Muscle layer of duodenum (tissue), 2 donors: ENCODE measurements at regions not wholly inside any gene's neighbourhood (a gene's known extent, or its start where the extent isn't known, plus 50 kb on each side); places are given as distances from the start of the nearest gene placed in this dataset.

Experiments used
- H3K27ac ChIP-seq: one replicate; pipeline ENCODE4 v1.7.0; 2013; ENCODE audit warnings: mild to moderate bottlenecking, low read length
- H3K27me3 ChIP-seq: one replicate; pipeline ENCODE4 v1.7.0; 2013; ENCODE audit warnings: low read depth, mild to moderate bottlenecking, control low read depth, low read length
- H3K36me3 ChIP-seq, 2 donors: one replicate each; pipeline ENCODE4 v1.7.0; 2013; ENCODE audit warnings: low read length in 2 of 2, control low read depth in 1 of 2, mild to moderate bottlenecking in 1 of 2; ENCODE audit not compliant: insufficient read depth in 2 of 2, control insufficient read depth in 1 of 2
- H3K4me1 ChIP-seq, 2 donors: one replicate each; pipeline ENCODE4 v1.7.0; 2013; ENCODE audit warnings: low read length in 2 of 2, mild to moderate bottlenecking in 2 of 2, control low read depth in 1 of 2, moderate library complexity in 1 of 2; ENCODE audit not compliant: insufficient read depth in 2 of 2, control insufficient read depth in 1 of 2
- H3K4me3 ChIP-seq, 2 donors: one replicate each; pipeline ENCODE4 v1.7.0; 2013; ENCODE audit warnings: low read length in 2 of 2, low read depth in 1 of 2, mild to moderate bottlenecking in 1 of 2
- H3K9me3 ChIP-seq, 2 donors: one replicate each; pipeline ENCODE4 v1.7.0; 2013; ENCODE audit warnings: low read length in 2 of 2, control low read depth in 1 of 2, mild to moderate bottlenecking in 1 of 2; ENCODE audit not compliant: control insufficient read depth in 1 of 2
- donor health status: healthy.

- Histone ChIP-seq H3K27me3 (no peaks in the 10 kb centered on the region), H3K36me3 (no peaks in the 10 kb centered on the region), H3K9me3 (no peaks in the 10 kb centered on the region), H3K4me1 (peaks cover 0 to 13% of the 10 kb centered on the region in 2 donors), H3K4me3 (no peak overlapping the region), H3K27ac (no peak overlapping the region)
Observed at GRCh38 chr1:228975238-228975907, 240.1 kb downstream of the RHOU start.

- no peak overlapping the region for H3K27ac ChIP-seq
Observed at GRCh38 chr1:228976316-228976715, 241.0 kb downstream of the RHOU start.

GRCh38 chr1:228977307-228977706, 242.0 kb downstream of the RHOU start:
- no peak overlapping the region for H3K4me3 ChIP-seq
- no peaks in the 10 kb centered on the region for H3K9me3 ChIP-seq
- H3K36me3 ChIP-seq = no peaks in the 10 kb centered on the region
- peaks cover 0 to 13% of the 10 kb centered on the region in 2 donors for H3K4me1 ChIP-seq
- H3K27me3 ChIP-seq = no peaks in the 10 kb centered on the region
- no peak overlapping the region for H3K27ac ChIP-seq

More at GRCh38 chr1:228976316-228976715, 241.0 kb downstream of the RHOU start:
- H3K4me1 ChIP-seq = peaks cover 0 to 13% of the 10 kb centered on the region in 2 donors
- H3K36me3 ChIP-seq = no peaks in the 10 kb centered on the region
- H3K27me3 ChIP-seq = no peaks in the 10 kb centered on the region
- no peak overlapping the region for H3K4me3 ChIP-seq
- no peaks in the 10 kb centered on the region for H3K9me3 ChIP-seq

- H3K27me3 ChIP-seq = no peaks in the 10 kb centered on the region
- H3K9me3 ChIP-seq = no peaks in the 10 kb centered on the region
- no peaks in the 10 kb centered on the region for H3K36me3 ChIP-seq
- no peak overlapping the region for H3K4me3 ChIP-seq
- peaks cover 0 to 13% of the 10 kb centered on the region in 2 donors for H3K4me1 ChIP-seq
- H3K27ac ChIP-seq = no peak overlapping the region
Observed at GRCh38 chr1:228977741-228978140, 242.5 kb downstream of the RHOU start.

- H3K4me3 ChIP-seq = no peak overlapping the region
- no peaks in the 10 kb centered on the region for H3K9me3 ChIP-seq
- H3K27ac ChIP-seq = no peak overlapping the region
- peaks cover 0 to 13% of the 10 kb centered on the region in 2 donors for H3K4me1 ChIP-seq
- no peaks in the 10 kb centered on the region for H3K27me3 ChIP-seq
- H3K36me3 ChIP-seq = no peaks in the 10 kb centered on the region
Observed at GRCh38 chr1:228978484-228979324, 243.4 kb downstream of the RHOU start.

GRCh38 chr1:228979325-228979699, 244.0 kb downstream of the RHOU start:
- H3K4me1 ChIP-seq = peaks cover 0 to 13% of the 10 kb centered on the region in 2 donors
- H3K36me3 ChIP-seq = no peaks in the 10 kb centered on the region
- H3K9me3 ChIP-seq = no peaks in the 10 kb centered on the region
- no peaks in the 10 kb centered on the region for H3K27me3 ChIP-seq
- no peak overlapping the region for H3K27ac ChIP-seq
- no peak overlapping the region for H3K4me3 ChIP-seq

GRCh38 chr1:228979774-228980173, 244.5 kb downstream of the RHOU start:
- H3K36me3 ChIP-seq = no peaks in the 10 kb centered on the region
- no peak overlapping the region for H3K27ac ChIP-seq
- H3K4me3 ChIP-seq = no peak overlapping the region
- H3K9me3 ChIP-seq = no peaks in the 10 kb centered on the region
- peaks cover 0 to 13% of the 10 kb centered on the region in 2 donors for H3K4me1 ChIP-seq
- no peaks in the 10 kb centered on the region for H3K27me3 ChIP-seq

GRCh38 chr1:228980232-228980937, 245.1 kb downstream of the RHOU start:
- Histone ChIP-seq H3K4me3 (no peak overlapping the region), H3K36me3 (no peaks in the 10 kb centered on the region), H3K9me3 (no peaks in the 10 kb centered on the region), H3K27me3 (no peaks in the 10 kb centered on the region), H3K4me1 (peaks cover 0 to 13% of the 10 kb centered on the region in 2 donors), H3K27ac (no peak overlapping the region)

GRCh38 chr1:228982637-228983036, 247.4 kb downstream of the RHOU start:
- H3K4me3 ChIP-seq = no peak overlapping the region
- H3K27ac ChIP-seq = no peak overlapping the region
- no peaks in the 10 kb centered on the region for H3K36me3 ChIP-seq
- H3K27me3 ChIP-seq = no peaks in the 10 kb centered on the region
- H3K9me3 ChIP-seq = no peaks in the 10 kb centered on the region
- H3K4me1 ChIP-seq = peaks cover 0 to 31% of the 10 kb centered on the region in 2 donors

- no peaks in the 10 kb centered on the region for H3K9me3 ChIP-seq
- no peak overlapping the region for H3K4me3 ChIP-seq
- no peaks in the 10 kb centered on the region for H3K36me3 ChIP-seq
- H3K27me3 ChIP-seq = no peaks in the 10 kb centered on the region
- H3K27ac ChIP-seq = no peak overlapping the region
- peaks cover 0 to 36% of the 10 kb centered on the region in 2 donors for H3K4me1 ChIP-seq
Observed at GRCh38 chr1:228983231-228983660, 248.0 kb downstream of the RHOU start.

GRCh38 chr1:228983661-228984060, 248.4 kb downstream of the RHOU start:
- Histone ChIP-seq H3K4me1 (peaks cover 0 to 35% of the 10 kb centered on the region in 2 donors), H3K27me3 (no peaks in the 10 kb centered on the region), H3K27ac (no peak overlapping the region), H3K9me3 (no peaks in the 10 kb centered on the region), H3K4me3 (no peak overlapping the region), H3K36me3 (no peaks in the 10 kb centered on the region)
